ENCODE measurements at regions not wholly inside any gene's neighbourhood (a gene's known extent, or its start where the extent isn't known, plus 50 kb on each side); places are given as distances from the start of the nearest gene placed in this dataset.
"Not testable (repeated sequence)": the region's sequence is repeated elsewhere in the genome, so short reads cannot be mapped to it uniquely, and the experiment has no call there.

GRCh38 chr1:220475608-220476007 is 52.3 kb upstream of the MARK1 start:
- CTCF ChIA-PET: interaction anchor here (0.7 kb wide), 1 partner anchor 44 kb away, joined by 3 read pairs; no protein-coding TSS in a partner anchor
- POLR2A ChIA-PET; DNase-seq (ENCODE audit: extremely low spot score): not testable (repeated sequence)

GRCh38 chr1:220475141-220475540 is 52.8 kb upstream of the MARK1 start:
- CTCF ChIA-PET: interaction anchor here (0.7 kb wide), 1 partner anchor 45 kb away, joined by 3 read pairs; no protein-coding TSS in a partner anchor
- POLR2A ChIA-PET; DNase-seq (ENCODE audit: extremely low spot score): not testable (repeated sequence)

DNA sequence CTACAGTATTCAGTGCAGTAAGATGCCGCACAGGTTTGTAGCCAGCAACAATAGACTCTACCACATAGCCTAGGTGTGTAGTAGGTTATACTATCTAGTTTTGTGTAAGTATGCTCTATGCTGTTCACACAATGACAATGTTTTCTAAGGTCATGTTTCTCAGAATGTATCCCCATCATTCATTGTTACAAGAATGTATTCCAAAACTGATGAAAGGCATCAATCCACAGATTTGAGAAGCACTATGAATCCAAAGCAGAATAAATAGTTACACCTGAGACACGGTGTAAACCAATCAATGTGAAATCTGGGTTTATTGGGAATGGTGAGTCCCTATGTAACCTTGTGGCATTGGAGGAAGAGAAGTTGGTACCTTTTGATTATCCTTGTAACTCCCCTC is 54.5 kb upstream of the MARK1 start:
- TF ChIP-seq NFRKB (IDR thresholded peaks at IDR 0.05): no peak
- no peak for TF ChIP-seq FOXK2 (IDR thresholded peaks at IDR 0.05)
- no peak for TF ChIP-seq SUZ12 (IDR thresholded peaks at IDR 0.05)
- no peak for TF ChIP-seq L3MBTL2 (conservative IDR thresholded peaks at IDR 0.05)
- no peak for TF ChIP-seq BHLHE40 (IDR thresholded peaks at IDR 0.05; ENCODE audit: borderline replicate concordance)
- ChIA-PET CTCF (no interaction called here), POLR2A (no interaction called here)
- DNase-seq (ENCODE audit: extremely low spot score): no peak

DNA sequence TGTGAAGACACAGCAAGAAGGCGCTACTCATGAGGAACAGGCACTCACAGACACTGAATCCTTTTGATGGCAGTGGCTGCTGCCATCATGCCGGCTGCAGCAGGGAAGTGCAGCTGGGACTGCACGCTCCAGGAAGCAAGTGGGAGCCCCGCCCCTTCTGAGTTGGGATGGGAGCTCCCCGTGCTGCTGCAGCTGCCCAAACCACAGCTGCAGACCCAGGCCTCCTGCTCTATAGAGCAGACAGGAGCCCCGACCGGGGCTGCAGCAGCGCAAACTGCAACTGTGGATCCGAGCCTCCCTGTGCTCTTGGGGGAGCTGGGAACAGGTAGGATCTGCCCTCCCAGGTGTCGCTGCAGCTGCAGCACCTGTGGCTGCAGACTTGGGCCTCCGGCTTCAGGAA is 65.2 kb upstream of the MARK1 start:
- CTCF ChIA-PET: no interaction called here
- TF ChIP-seq SP1 (IDR thresholded peaks at IDR 0.05): no peak
- no peak for TF ChIP-seq ARNT (IDR thresholded peaks at IDR 0.05)
- TF ChIP-seq CTBP1 (IDR thresholded peaks at IDR 0.05; ENCODE audit: borderline replicate concordance): no peak
- no peak for TF ChIP-seq FOXK2 (IDR thresholded peaks at IDR 0.05)
- DNase-seq (ENCODE audit: extremely low spot score): no peak
- POLR2A ChIA-PET: no interaction called here

- ChIA-PET POLR2A (no interaction called here), CTCF (no interaction called here)
- no peak for DNase-seq (ENCODE audit: extremely low spot score)
- TF ChIP-seq BHLHE40 (IDR thresholded peaks at IDR 0.05; ENCODE audit: borderline replicate concordance): no peak
- TF ChIP-seq CTBP1 (IDR thresholded peaks at IDR 0.05; ENCODE audit: borderline replicate concordance): no peak
These were observed 69.0 kb upstream of the MARK1 start for GRCh38 chr1:220458936-220459335.

DNA sequence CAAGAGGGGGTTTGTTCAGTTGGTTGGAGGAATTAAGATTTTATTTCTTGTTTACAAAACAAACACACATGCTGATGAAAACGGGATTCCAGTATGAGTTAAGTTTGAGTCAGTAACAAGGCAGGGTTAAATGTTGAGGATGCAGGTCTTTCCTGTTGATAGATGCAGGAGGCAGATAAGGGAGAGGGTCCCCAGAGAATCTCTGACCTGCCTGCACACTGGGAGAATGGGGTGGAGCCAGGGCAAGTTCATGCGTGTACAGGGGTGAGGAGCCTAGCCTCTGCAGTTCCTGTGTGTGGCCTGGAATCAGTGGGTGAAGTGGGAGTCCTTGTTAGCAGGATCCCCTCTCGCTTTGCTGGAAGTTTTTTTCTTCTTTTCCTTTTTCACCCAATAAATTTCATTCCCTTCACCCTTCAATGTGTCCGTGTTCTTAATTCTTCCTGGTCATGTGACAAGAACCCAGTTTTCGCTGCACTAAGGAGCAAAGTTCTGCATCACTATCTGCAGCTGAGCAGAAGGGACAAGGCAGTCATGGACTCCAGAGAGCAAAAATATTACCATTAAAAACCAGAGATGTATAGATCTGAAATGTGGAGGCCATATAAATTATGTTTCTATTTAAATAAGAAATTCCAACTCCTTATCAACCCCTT is 69.9 kb upstream of the MARK1 start:
- TF ChIP-seq L3MBTL2 (conservative IDR thresholded peaks at IDR 0.05) (no peak), TARDBP (IDR thresholded peaks at IDR 0.05) (no peak), BHLHE40 (IDR thresholded peaks at IDR 0.05; ENCODE audit: borderline replicate concordance) (no peak), FOXA1 (IDR thresholded peaks at IDR 0.05) (no peak), ELF4 (IDR thresholded peaks at IDR 0.05) (no peak), SUZ12 (IDR thresholded peaks at IDR 0.05) (no peak), ARNT (IDR thresholded peaks at IDR 0.05) (no peak), NFRKB (IDR thresholded peaks at IDR 0.05) (no peak), HDGF (IDR thresholded peaks at IDR 0.05; ENCODE audit: borderline replicate concordance) (no peak), FOXM1 (IDR thresholded peaks at IDR 0.05; ENCODE audit: borderline replicate concordance) (no peak), SP1 (IDR thresholded peaks at IDR 0.05) (no peak), LEF1 (IDR thresholded peaks at IDR 0.05; ENCODE audit: borderline replicate concordance) (no peak), FOXK2 (IDR thresholded peaks at IDR 0.05) (no peak), CTBP1 (IDR thresholded peaks at IDR 0.05; ENCODE audit: borderline replicate concordance) (no peak), ZNF384 (IDR thresholded peaks at IDR 0.05) (no peak)
- TF ChIP-seq, protein P1, sequence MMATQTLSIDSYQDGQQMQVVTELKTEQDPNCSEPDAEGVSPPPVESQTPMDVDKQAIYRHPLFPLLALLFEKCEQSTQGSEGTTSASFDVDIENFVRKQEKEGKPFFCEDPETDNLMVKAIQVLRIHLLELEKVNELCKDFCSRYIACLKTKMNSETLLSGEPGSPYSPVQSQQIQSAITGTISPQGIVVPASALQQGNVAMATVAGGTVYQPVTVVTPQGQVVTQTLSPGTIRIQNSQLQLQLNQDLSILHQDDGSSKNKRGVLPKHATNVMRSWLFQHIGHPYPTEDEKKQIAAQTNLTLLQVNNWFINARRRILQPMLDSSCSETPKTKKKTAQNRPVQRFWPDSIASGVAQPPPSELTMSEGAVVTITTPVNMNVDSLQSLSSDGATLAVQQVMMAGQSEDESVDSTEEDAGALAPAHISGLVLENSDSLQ (IDR thresholded peaks at IDR 0.05): no peak
- CTCF ChIA-PET: no interaction called here
- no peak for DNase-seq (ENCODE audit: extremely low spot score)
- POLR2A ChIA-PET: no interaction called here

DNA sequence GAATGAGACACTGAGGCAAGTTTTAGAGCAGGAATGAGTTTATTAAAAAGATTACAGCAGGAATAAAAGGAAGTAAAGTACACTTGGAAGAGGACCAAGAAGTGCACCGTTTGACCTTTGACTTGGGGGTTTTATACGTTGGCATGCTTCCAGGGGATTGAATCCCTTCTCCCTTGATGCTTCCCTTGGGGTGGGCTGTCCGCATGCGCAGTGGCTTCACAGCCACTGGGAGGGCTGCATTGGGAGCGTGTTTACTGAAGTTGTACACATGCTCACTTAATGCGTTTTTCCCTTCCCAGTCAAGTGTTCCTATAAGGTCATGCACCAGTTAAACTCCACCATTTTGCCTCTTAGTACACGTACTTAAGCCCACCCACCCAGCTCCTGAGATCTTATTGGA is 72.4 kb upstream of the MARK1 start:
- ChIA-PET CTCF (no interaction called here), POLR2A (no interaction called here)
- no peak for DNase-seq (ENCODE audit: extremely low spot score)
- no peak for TF ChIP-seq ZNF384 (IDR thresholded peaks at IDR 0.05)
- no peak for TF ChIP-seq NFRKB (IDR thresholded peaks at IDR 0.05)
- TF ChIP-seq TARDBP (IDR thresholded peaks at IDR 0.05): no peak
- TF ChIP-seq BHLHE40 (IDR thresholded peaks at IDR 0.05; ENCODE audit: borderline replicate concordance): no peak
- TF ChIP-seq SUZ12 (IDR thresholded peaks at IDR 0.05): no peak
- no peak for TF ChIP-seq CTBP1 (IDR thresholded peaks at IDR 0.05; ENCODE audit: borderline replicate concordance)
- no peak for TF ChIP-seq LEF1 (IDR thresholded peaks at IDR 0.05; ENCODE audit: borderline replicate concordance)
- TF ChIP-seq FOXA1 (IDR thresholded peaks at IDR 0.05): no peak
- no peak for TF ChIP-seq HDGF (IDR thresholded peaks at IDR 0.05; ENCODE audit: borderline replicate concordance)

DNA sequence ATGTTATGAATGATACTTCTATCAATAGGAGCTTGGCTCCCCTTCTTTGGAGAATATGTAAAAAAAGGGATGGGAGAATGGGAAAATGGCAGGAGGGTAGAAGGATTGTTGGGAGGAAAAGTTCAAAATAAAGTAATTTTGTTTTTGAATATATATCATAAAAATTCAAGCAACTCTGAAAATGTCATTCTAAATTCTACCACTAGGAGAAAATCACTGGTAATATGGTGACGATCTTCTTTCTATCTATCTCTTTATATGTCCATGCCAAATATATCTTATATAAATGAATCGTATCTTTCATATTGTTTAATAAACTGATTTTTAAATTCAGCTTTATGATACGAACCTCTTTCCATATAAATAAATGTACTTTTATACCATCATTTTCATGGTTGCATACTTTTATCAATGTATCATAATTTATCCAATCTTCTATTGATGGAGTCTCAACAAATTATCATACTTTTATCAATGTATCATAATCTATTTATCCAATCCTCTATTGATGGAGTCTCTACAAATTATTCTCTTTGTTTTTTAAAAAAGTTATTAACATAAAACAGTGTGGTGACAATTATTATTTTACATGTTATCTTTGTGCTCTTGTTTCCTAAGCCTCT is 73.7 kb upstream of the MARK1 start:
- TF ChIP-seq FOXA1 (IDR thresholded peaks at IDR 0.05) (no peak), L3MBTL2 (conservative IDR thresholded peaks at IDR 0.05) (no peak), ZNF384 (IDR thresholded peaks at IDR 0.05) (no peak), SUZ12 (IDR thresholded peaks at IDR 0.05) (no peak), BHLHE40 (IDR thresholded peaks at IDR 0.05; ENCODE audit: borderline replicate concordance) (no peak), CTBP1 (IDR thresholded peaks at IDR 0.05; ENCODE audit: borderline replicate concordance) (no peak), ARNT (IDR thresholded peaks at IDR 0.05) (no peak), HDGF (IDR thresholded peaks at IDR 0.05; ENCODE audit: borderline replicate concordance) (no peak), ELF4 (IDR thresholded peaks at IDR 0.05) (no peak), TARDBP (IDR thresholded peaks at IDR 0.05) (no peak)
- TF ChIP-seq, protein P1 (IDR thresholded peaks at IDR 0.05): no peak
- ChIA-PET POLR2A (no interaction called here), CTCF (no interaction called here)
- DNase-seq (ENCODE audit: extremely low spot score): no peak
